Transverse colon (tissue), 3 donors: ENCODE measurements at regions not wholly inside any gene's neighbourhood (a gene's known extent, or its start where the extent isn't known, plus 50 kb on each side); places are given as distances from the start of the nearest gene placed in this dataset.

Experiments
- CTCF ChIP-seq, 5 experiments: fragments of 200-600 bp in 3 of 5; fragments of 450-650 bp in 2 of 5; sonication (generic) in 3 of 5; IDR thresholded peaks; 1 replicate in 2 of 5; 2 replicates in 3 of 5; pipeline ENCODE4 v1.5.1; 2016 to 2017; ENCODE audit warnings: antibody characterized with exemption in 5 of 5, inconsistent platforms in 3 of 5, mild to moderate bottlenecking in 2 of 5, moderate library complexity in 1 of 5
- POLR2A ChIP-seq: fragments of 450-650 bp; IDR thresholded peaks from one replicate; pipeline ENCODE4 v1.6.1; 2016; ENCODE audit warnings: antibody characterized with exemption, mild to moderate bottlenecking, moderate library complexity

- no peak for TF ChIP-seq CTCF (IDR thresholded peaks at IDR 0.05)
- no peak for TF ChIP-seq POLR2A
These were observed 711.1 kb upstream of the CHD1 start for GRCh38 chr5:99639905-99640304.
